SJCRH30 (cell line): ENCODE measurements at regions not wholly inside any gene's neighbourhood (a gene's known extent, or its start where the extent isn't known, plus 50 kb on each side); places are given as distances from the start of the nearest gene placed in this dataset.

Experiments
- DNase-seq, 2 experiments: peaks; one replicate each; pipeline ENCODE4 v3.0.0-alpha.2; 2015 to 2020
- H3K27ac ChIP-seq: fragments of 250-450 bp; sonication (Bioruptor Pico); 2 replicates; pipeline ENCODE4 v1.5.1; 2020; ENCODE audit warnings: mild to moderate bottlenecking, moderate library complexity
- H3K27me3 ChIP-seq: fragments of 250-450 bp; sonication (Bioruptor Pico); 2 replicates; pipeline ENCODE4 v1.5.1; 2020; ENCODE audit warnings: mild to moderate bottlenecking, moderate library complexity
- H3K36me3 ChIP-seq: fragments of 250-450 bp; sonication (Bioruptor Pico); 2 replicates; pipeline ENCODE4 v1.5.1; 2020; ENCODE audit warnings: mild to moderate bottlenecking, moderate library complexity
- H3K4me1 ChIP-seq: fragments of 250-450 bp; sonication (Bioruptor Pico); 2 replicates; pipeline ENCODE4 v1.5.1; 2020; ENCODE audit warnings: mild to moderate bottlenecking, moderate library complexity
- H3K4me3 ChIP-seq: fragments of 250-450 bp; sonication (Bioruptor Pico); 2 replicates; pipeline ENCODE4 v1.5.1; 2020; ENCODE audit warnings: mild to moderate bottlenecking, moderate library complexity
- H3K9me3 ChIP-seq: fragments of 250-450 bp; sonication (Bioruptor Pico); replicated peaks from 2 replicates; pipeline ENCODE4 v1.5.1; 2020; ENCODE audit warnings: mild to moderate bottlenecking, moderate library complexity

- Histone ChIP-seq H3K4me3 (no peak overlapping the region), H3K27me3 (no peaks in the 10 kb centered on the region), H3K27ac (no peak overlapping the region), H3K4me1 (no peaks in the 10 kb centered on the region), H3K36me3 (no peaks in the 10 kb centered on the region), H3K9me3 (no peaks in the 10 kb centered on the region)
- no peak for DNase-seq
Measured at GRCh38 chr10:133024704-133025557, 62.8 kb upstream of the ADGRA1 start.

- Histone ChIP-seq H3K27ac (no peak overlapping the region), H3K4me1 (no peaks in the 10 kb centered on the region), H3K4me3 (no peak overlapping the region), H3K36me3 (no peaks in the 10 kb centered on the region), H3K27me3 (no peaks in the 10 kb centered on the region), H3K9me3 (no peaks in the 10 kb centered on the region)
- no peak for DNase-seq
Measured at GRCh38 chr10:133023216-133023843, 64.4 kb upstream of the ADGRA1 start.

GRCh38 chr10:133022776-133023100, 65.0 kb upstream of the ADGRA1 start:
- Histone ChIP-seq H3K9me3 (no peaks in the 10 kb centered on the region), H3K36me3 (no peaks in the 10 kb centered on the region), H3K4me3 (no peak overlapping the region), H3K27me3 (no peaks in the 10 kb centered on the region), H3K27ac (no peak overlapping the region), H3K4me1 (no peaks in the 10 kb centered on the region)
- DNase-seq = no peak

- no peak overlapping the region for H3K4me3 ChIP-seq
- H3K36me3 ChIP-seq = no peaks in the 10 kb centered on the region
- H3K27me3 ChIP-seq = no peaks in the 10 kb centered on the region
- no peak overlapping the region for H3K27ac ChIP-seq
- no peaks in the 10 kb centered on the region for H3K4me1 ChIP-seq
- DNase-seq = no peak
- H3K9me3 ChIP-seq = no peaks in the 10 kb centered on the region
Measured at GRCh38 chr10:133021963-133022775, 65.6 kb upstream of the ADGRA1 start.

- no peak for DNase-seq
- Histone ChIP-seq H3K27ac (no peak overlapping the region), H3K9me3 (no peaks in the 10 kb centered on the region), H3K4me3 (no peak overlapping the region), H3K27me3 (no peaks in the 10 kb centered on the region), H3K4me1 (no peaks in the 10 kb centered on the region), H3K36me3 (no peaks in the 10 kb centered on the region)
Measured at GRCh38 chr10:133021116-133021962, 66.4 kb upstream of the ADGRA1 start.

- Histone ChIP-seq H3K4me1 (no peaks in the 10 kb centered on the region), H3K36me3 (no peaks in the 10 kb centered on the region), H3K27ac (no peak overlapping the region), H3K4me3 (no peak overlapping the region), H3K27me3 (no peaks in the 10 kb centered on the region), H3K9me3 (no peaks in the 10 kb centered on the region)
- no peak for DNase-seq
Measured at GRCh38 chr10:133020193-133020817, 67.4 kb upstream of the ADGRA1 start.

- Histone ChIP-seq H3K27me3 (no peaks in the 10 kb centered on the region), H3K36me3 (no peaks in the 10 kb centered on the region), H3K9me3 (no peaks in the 10 kb centered on the region), H3K4me1 (no peaks in the 10 kb centered on the region), H3K4me3 (no peak overlapping the region), H3K27ac (no peak overlapping the region)
- DNase-seq = no peak
Measured at GRCh38 chr10:133019651-133020050, 68.1 kb upstream of the ADGRA1 start.

- no peaks in the 10 kb centered on the region for H3K27me3 ChIP-seq
- H3K9me3 ChIP-seq = no peaks in the 10 kb centered on the region
- no peaks in the 10 kb centered on the region for H3K4me1 ChIP-seq
- no peak overlapping the region for H3K27ac ChIP-seq
- no peak for DNase-seq
- H3K4me3 ChIP-seq = no peak overlapping the region
- no peaks in the 10 kb centered on the region for H3K36me3 ChIP-seq
Measured at GRCh38 chr10:133019191-133019590, 68.5 kb upstream of the ADGRA1 start.

GRCh38 chr10:133018491-133018890, 69.2 kb upstream of the ADGRA1 start:
- H3K9me3 ChIP-seq = no peaks in the 10 kb centered on the region
- H3K27ac ChIP-seq = no peak overlapping the region
- no peak overlapping the region for H3K4me3 ChIP-seq
- H3K4me1 ChIP-seq = no peaks in the 10 kb centered on the region
- H3K27me3 ChIP-seq = no peaks in the 10 kb centered on the region
- no peak for DNase-seq
- H3K36me3 ChIP-seq = no peaks in the 10 kb centered on the region

- Histone ChIP-seq H3K4me3 (no peak overlapping the region), H3K36me3 (no peaks in the 10 kb centered on the region), H3K9me3 (no peaks in the 10 kb centered on the region), H3K4me1 (no peaks in the 10 kb centered on the region), H3K27me3 (no peaks in the 10 kb centered on the region), H3K27ac (no peak overlapping the region)
- DNase-seq = no peak
Measured at GRCh38 chr10:133017203-133017601, 70.5 kb upstream of the ADGRA1 start.

- no peaks in the 10 kb centered on the region for H3K27me3 ChIP-seq
- DNase-seq = no peak
- H3K27ac ChIP-seq = no peak overlapping the region
- no peak overlapping the region for H3K4me3 ChIP-seq
- H3K9me3 ChIP-seq = no peaks in the 10 kb centered on the region
- H3K36me3 ChIP-seq = no peaks in the 10 kb centered on the region
- no peaks in the 10 kb centered on the region for H3K4me1 ChIP-seq
Measured at GRCh38 chr10:133016493-133017202, 71.1 kb upstream of the ADGRA1 start.

GRCh38 chr10:133015816-133016462, 71.8 kb upstream of the ADGRA1 start:
- H3K4me3 ChIP-seq = no peak overlapping the region
- no peak for DNase-seq
- H3K9me3 ChIP-seq = no peaks in the 10 kb centered on the region
- no peaks in the 10 kb centered on the region for H3K27me3 ChIP-seq
- no peak overlapping the region for H3K27ac ChIP-seq
- H3K36me3 ChIP-seq = no peaks in the 10 kb centered on the region
- no peaks in the 10 kb centered on the region for H3K4me1 ChIP-seq

- no peak for DNase-seq
- no peak overlapping the region for H3K27ac ChIP-seq
- H3K4me1 ChIP-seq = no peaks in the 10 kb centered on the region
- no peaks in the 10 kb centered on the region for H3K27me3 ChIP-seq
- H3K36me3 ChIP-seq = no peaks in the 10 kb centered on the region
- no peak overlapping the region for H3K4me3 ChIP-seq
- no peaks in the 10 kb centered on the region for H3K9me3 ChIP-seq
Measured at GRCh38 chr10:133015321-133015720, 72.4 kb upstream of the ADGRA1 start.
